Thyroid gland (tissue), 4 donors: ENCODE measurements at regions not wholly inside any gene's neighbourhood (a gene's known extent, or its start where the extent isn't known, plus 50 kb on each side); places are given as distances from the start of the nearest gene placed in this dataset.

Source experiments
- CTCF ChIP-seq, 6 experiments: fragments of 200-600 bp in 3 of 6; fragments of 450-650 bp in 3 of 6; sonication (generic) in 3 of 6; IDR thresholded peaks; one replicate each; pipeline ENCODE4 v1.5.1; 2016 to 2019; ENCODE audit warnings: antibody characterized with exemption in 6 of 6, mild to moderate bottlenecking in 2 of 6, inconsistent platforms in 1 of 6, moderate library complexity in 1 of 6
- POLR2A ChIP-seq, 2 donors: fragments of 450-650 bp; IDR thresholded peaks; one replicate each; pipeline ENCODE4 v1.6.1; 2017; ENCODE audit warnings: antibody characterized with exemption in 2 of 2, mild to moderate bottlenecking in 2 of 2, moderate library complexity in 1 of 2

- TF ChIP-seq CTCF (IDR thresholded peaks at IDR 0.05): no peak
- TF ChIP-seq POLR2A (IDR thresholded peaks at IDR 0.05): no peak
Measured at GRCh38 chr5:109483395-109483971, 73.7 kb upstream of the PJA2 start.
